SH-SY5Y (cell line): ENCODE measurements at regions not wholly inside any gene's neighbourhood (a gene's known extent, or its start where the extent isn't known, plus 50 kb on each side); places are given as distances from the start of the nearest gene placed in this dataset.

ENCODE experiments used
- GATA2 ChIP-seq: IDR thresholded peaks from 2 replicates; pipeline ENCODE4 v1.6.1; 2011; ENCODE audit warnings: mild to moderate bottlenecking, low read depth, low read length
- GATA3 ChIP-seq: IDR thresholded peaks from 2 replicates; pipeline ENCODE4 v1.6.1; 2011; ENCODE audit warnings: low read depth, mild to moderate bottlenecking, low read length, moderate library complexity

GRCh38 chr12:22865822-22866221, 240.9 kb downstream of the ETNK1 start:
- TF ChIP-seq GATA2 (no peak), GATA3 (no peak)
